HAP-1 (cell line): ENCODE measurements at regions not wholly inside any gene's neighbourhood (a gene's known extent, or its start where the extent isn't known, plus 50 kb on each side); places are given as distances from the start of the nearest gene placed in this dataset.
"Not testable (repeated sequence)": the region's sequence is repeated elsewhere in the genome, so short reads cannot be mapped to it uniquely, and the experiment has no call there.

ENCODE experiments used
- DNase-seq, 2 experiments: peaks; one replicate each; pipeline ENCODE4 v3.0.0-alpha.2; 2016 to 2020; ENCODE audit warnings: low spot score in 2 of 2
- H3K27me3 ChIP-seq: fragments of 250-450 bp; sonication (Bioruptor Pico); 2 replicates; pipeline ENCODE4 v1.5.1; 2020; ENCODE audit warnings: low read depth, mild to moderate bottlenecking, moderate library complexity
- H3K36me3 ChIP-seq: fragments of 250-450 bp; sonication (Bioruptor Pico); replicated peaks from 2 replicates; pipeline ENCODE4 v1.5.1; 2020; ENCODE audit warnings: mild to moderate bottlenecking
- H3K4me1 ChIP-seq: fragments of 250-450 bp; sonication (Bioruptor Pico); 2 replicates; pipeline ENCODE4 v1.5.1; 2020; ENCODE audit warnings: mild to moderate bottlenecking
- H3K4me3 ChIP-seq: fragments of 250-450 bp; sonication (Bioruptor Pico); 2 replicates; pipeline ENCODE4 v1.5.1; 2020; ENCODE audit warnings: mild to moderate bottlenecking, moderate library complexity
- H3K9me3 ChIP-seq: fragments of 250-450 bp; sonication (Bioruptor Pico); 2 replicates; pipeline ENCODE4 v1.5.1; 2020; ENCODE audit warnings: mild to moderate bottlenecking, moderate library complexity
- in situ Hi-C: fragments of 300-500 bp; cut with MboI; formaldehyde crosslinking; loops from 3 replicates; pipeline ENCODE4 v1.14.3; 2020; ENCODE audit warnings: low sequenced_read_pairs, inconsistent platforms, mixed read lengths

GRCh38 chr12:93005928-93006392, 76.9 kb upstream of the EEA1 start:
- Histone ChIP-seq H3K4me3 (no peak overlapping the region), H3K36me3 (no peaks in the 10 kb centered on the region), H3K9me3 (no peaks in the 10 kb centered on the region), H3K4me1 (peaks cover 25% of the 10 kb centered on the region), H3K27me3 (no peaks in the 10 kb centered on the region)
- in situ Hi-C loops, result loop anchor here (25.0 kb wide), 1 partner anchor 1106 kb away; no protein-coding TSS in a partner anchor
- DNase-seq, result no peak

- Histone ChIP-seq H3K9me3 (no peaks in the 10 kb centered on the region), H3K36me3 (no peaks in the 10 kb centered on the region), H3K4me3 (no peak overlapping the region), H3K4me1 (peaks cover 20% of the 10 kb centered on the region), H3K27me3 (no peaks in the 10 kb centered on the region)
- in situ Hi-C loops, result loop anchor here (25.0 kb wide), 1 partner anchor 1106 kb away; no protein-coding TSS in a partner anchor
- DNase-seq, result no peak
These were observed 77.5 kb upstream of the EEA1 start for GRCh38 chr12:93006471-93007208.

DNA sequence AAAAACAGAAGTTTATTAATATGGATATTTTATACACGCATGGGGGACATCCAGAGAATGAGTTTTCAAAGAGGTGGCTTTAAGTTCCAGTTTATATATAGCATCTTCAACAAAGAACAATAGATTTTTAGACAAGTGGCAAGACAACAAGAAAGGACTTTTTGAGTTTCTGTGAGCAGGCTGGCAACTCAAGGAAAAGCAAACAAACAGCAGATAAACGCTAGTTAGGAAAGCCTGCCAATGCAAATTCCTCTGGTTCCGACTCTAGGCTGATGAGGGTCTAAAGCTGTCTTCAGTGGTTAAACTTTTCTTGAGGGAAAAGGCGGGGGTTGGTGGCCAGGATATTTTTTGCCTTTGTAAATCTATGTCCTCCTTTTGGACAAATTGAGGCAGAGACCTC, 78.4 kb upstream of the EEA1 start:
- Histone ChIP-seq H3K4me1 (peaks cover 17% of the 10 kb centered on the region), H3K4me3 (no peak overlapping the region), H3K36me3 (no peaks in the 10 kb centered on the region), H3K27me3 (no peaks in the 10 kb centered on the region), H3K9me3 (no peaks in the 10 kb centered on the region)
- DNase-seq, result no peak
- in situ Hi-C loops, result loop anchor here (25.0 kb wide), 1 partner anchor 1105 kb away; no protein-coding TSS in a partner anchor

GRCh38 chr12:93008044-93008778, 79.1 kb upstream of the EEA1 start:
- no peak overlapping the region for H3K4me3 ChIP-seq
- H3K27me3 ChIP-seq, result no peaks in the 10 kb centered on the region
- H3K4me1 ChIP-seq, result peaks cover 15% of the 10 kb centered on the region
- no peaks in the 10 kb centered on the region for H3K36me3 ChIP-seq
- DNase-seq, result no peak
- no peaks in the 10 kb centered on the region for H3K9me3 ChIP-seq
- in situ Hi-C loops, result loop anchor here (25.0 kb wide), 1 partner anchor 1104 kb away; no protein-coding TSS in a partner anchor

GRCh38 chr12:93008880-93009279, 79.8 kb upstream of the EEA1 start:
- H3K27me3 ChIP-seq, DNase-seq, H3K9me3 ChIP-seq, H3K4me3 ChIP-seq, H3K36me3 ChIP-seq: not testable (repeated sequence)
- H3K4me1 ChIP-seq, result peaks cover 15% of the 10 kb centered on the region
- in situ Hi-C loops, result loop anchor here (25.0 kb wide), 1 partner anchor 1103 kb away; no protein-coding TSS in a partner anchor

- no peaks in the 10 kb centered on the region for H3K27me3 ChIP-seq
- H3K9me3 ChIP-seq, result no peaks in the 10 kb centered on the region
- peaks cover 15% of the 10 kb centered on the region for H3K4me1 ChIP-seq
- in situ Hi-C loops, result loop anchor here (25.0 kb wide), 1 partner anchor 1103 kb away; no protein-coding TSS in a partner anchor
- H3K36me3 ChIP-seq, result no peaks in the 10 kb centered on the region
- H3K4me3 ChIP-seq, result no peak overlapping the region
- no peak for DNase-seq
These were observed 80.4 kb upstream of the EEA1 start for GRCh38 chr12:93009533-93009932.

DNA sequence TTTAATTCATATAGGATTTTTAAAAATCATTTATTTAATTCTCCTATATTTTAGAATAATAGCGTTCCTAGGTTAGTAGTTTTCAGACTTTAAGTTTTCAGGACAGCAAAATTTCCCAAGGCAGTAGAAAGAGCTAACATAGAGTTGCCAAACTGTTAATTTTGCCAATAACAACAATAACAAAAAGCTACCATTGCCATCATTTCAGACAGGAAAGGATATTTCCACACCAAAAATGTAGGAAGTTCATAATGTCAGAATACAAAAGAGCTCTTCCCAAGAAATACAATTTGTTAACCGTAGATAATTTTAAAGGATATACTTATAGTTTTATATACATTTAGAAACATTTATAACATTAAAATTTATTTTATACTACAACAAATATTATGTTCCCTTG, 81.4 kb upstream of the EEA1 start:
- Histone ChIP-seq H3K4me3 (no peak overlapping the region), H3K9me3 (no peaks in the 10 kb centered on the region), H3K4me1 (peaks cover 15% of the 10 kb centered on the region), H3K27me3 (no peaks in the 10 kb centered on the region), H3K36me3 (no peaks in the 10 kb centered on the region)
- DNase-seq, result no peak
- in situ Hi-C loops, result loop anchor here (25.0 kb wide), 1 partner anchor 1102 kb away; no protein-coding TSS in a partner anchor

DNA sequence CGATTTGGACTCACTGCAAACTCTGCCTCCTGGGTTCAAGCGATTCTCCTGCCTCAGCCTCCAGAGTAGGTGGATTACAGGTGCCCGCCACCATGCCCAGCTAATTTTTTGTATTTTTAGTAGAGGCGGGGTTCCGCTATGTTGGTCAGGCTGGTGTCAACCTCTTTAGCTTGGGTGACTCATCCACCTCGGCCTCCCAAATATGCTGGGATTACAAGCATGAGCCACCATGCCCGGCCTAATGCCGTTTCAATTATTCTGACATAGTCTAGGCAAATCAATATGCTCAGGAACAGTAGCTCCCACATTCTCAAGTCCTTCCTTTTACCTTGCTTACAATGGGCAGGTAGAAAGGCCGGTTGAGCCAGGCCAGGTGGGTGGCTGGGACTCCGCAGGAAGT, 82.0 kb upstream of the EEA1 start:
- Histone ChIP-seq H3K27me3 (no peaks in the 10 kb centered on the region), H3K36me3 (no peaks in the 10 kb centered on the region), H3K4me3 (no peak overlapping the region), H3K9me3 (no peaks in the 10 kb centered on the region), H3K4me1 (peaks cover 15% of the 10 kb centered on the region)
- DNase-seq, result no peak
- in situ Hi-C loops, result loop anchor here (25.0 kb wide), 1 partner anchor 1101 kb away; no protein-coding TSS in a partner anchor

- DNase-seq, result no peak
- Histone ChIP-seq H3K9me3 (no peaks in the 10 kb centered on the region), H3K4me1 (peaks cover 14% of the 10 kb centered on the region), H3K27me3 (no peaks in the 10 kb centered on the region), H3K36me3 (no peaks in the 10 kb centered on the region), H3K4me3 (no peak overlapping the region)
- in situ Hi-C loops, result loop anchor here (25.0 kb wide), 1 partner anchor 1096 kb away; no protein-coding TSS in a partner anchor
These were observed 87.0 kb upstream of the EEA1 start for GRCh38 chr12:93015871-93016751.

GRCh38 chr12:93016752-93017350, 87.8 kb upstream of the EEA1 start:
- Histone ChIP-seq H3K4me3 (no peak overlapping the region), H3K4me1 (peaks cover 14% of the 10 kb centered on the region), H3K36me3 (no peaks in the 10 kb centered on the region), H3K27me3 (no peaks in the 10 kb centered on the region), H3K9me3 (no peaks in the 10 kb centered on the region)
- no peak for DNase-seq
- in situ Hi-C loops, result loop anchor here (25.0 kb wide), 1 partner anchor 1095 kb away; no protein-coding TSS in a partner anchor

DNA sequence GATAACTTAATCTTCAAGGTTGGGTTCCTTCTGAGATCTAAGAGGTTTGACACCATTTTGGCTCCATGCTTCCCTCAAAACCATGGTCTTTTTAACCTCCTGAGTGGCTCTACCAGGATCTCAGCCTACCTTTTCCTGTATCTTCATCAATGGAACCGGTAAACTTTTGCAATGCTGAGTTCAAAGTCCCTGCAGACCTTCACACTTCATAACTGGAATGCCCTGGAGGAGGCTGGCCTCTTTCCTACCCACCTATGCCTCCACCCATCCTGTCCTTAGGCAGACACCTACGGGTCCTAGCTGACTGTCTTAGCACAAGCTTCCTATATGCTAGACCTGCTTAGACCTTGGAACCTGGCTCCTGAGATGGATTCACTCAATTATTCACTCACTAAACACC, 89.5 kb upstream of the EEA1 start:
- no peak for DNase-seq
- Histone ChIP-seq H3K36me3 (no peaks in the 10 kb centered on the region), H3K9me3 (no peaks in the 10 kb centered on the region), H3K4me3 (no peak overlapping the region), H3K4me1 (peaks cover 14% of the 10 kb centered on the region), H3K27me3 (no peaks in the 10 kb centered on the region)
- in situ Hi-C loops, result loop anchor here (25.0 kb wide), 1 partner anchor 1094 kb away; no protein-coding TSS in a partner anchor

GRCh38 chr12:93019212-93019927, 90.3 kb upstream of the EEA1 start:
- Histone ChIP-seq H3K9me3 (no peaks in the 10 kb centered on the region), H3K27me3 (no peaks in the 10 kb centered on the region), H3K36me3 (no peaks in the 10 kb centered on the region), H3K4me1 (peaks cover 14% of the 10 kb centered on the region), H3K4me3 (no peak overlapping the region)
- in situ Hi-C loops, result loop anchor here (25.0 kb wide), 1 partner anchor 1093 kb away; no protein-coding TSS in a partner anchor
- DNase-seq, result no peak
